GM18909 (cell line): ENCODE measurements at regions not wholly inside any gene's neighbourhood (a gene's known extent, or its start where the extent isn't known, plus 50 kb on each side); places are given as distances from the start of the nearest gene placed in this dataset.
A peak's percentile ranks its signal among the peaks of the same experiment; 100 is the strongest.
"Not testable (repeated sequence)": the region's sequence is repeated elsewhere in the genome, so short reads cannot be mapped to it uniquely, and the experiment has no call there.

Experiments
- ATAC-seq: cut with Tn5 transposase; IDR thresholded peaks from one replicate; pipeline ENCODE4 v1.9.1; 2021; ENCODE audit warnings: mild to moderate bottlenecking; ENCODE audit not compliant: unreplicated experiment, poor library complexity

DNA sequence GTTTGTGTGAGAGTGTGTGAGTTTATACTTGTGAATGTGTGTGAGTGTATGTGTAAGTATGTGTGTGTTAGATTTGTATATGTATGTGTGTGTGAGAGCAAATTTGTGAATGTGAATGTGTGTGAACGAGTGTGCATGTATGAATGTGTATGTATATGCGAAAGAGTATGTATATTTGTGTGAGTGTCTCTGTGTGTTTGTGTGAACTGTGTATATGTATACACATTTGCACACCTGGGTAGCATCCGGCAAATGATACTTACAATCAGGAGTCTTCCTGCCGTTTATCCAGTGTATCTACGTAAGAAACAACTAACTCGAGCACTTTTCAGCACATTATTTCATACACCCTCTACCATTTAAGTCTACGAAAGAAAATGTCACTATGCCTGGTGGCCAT lies 487.4 kb downstream of the TNS3 start:
- ATAC-seq, result no peak

DNA sequence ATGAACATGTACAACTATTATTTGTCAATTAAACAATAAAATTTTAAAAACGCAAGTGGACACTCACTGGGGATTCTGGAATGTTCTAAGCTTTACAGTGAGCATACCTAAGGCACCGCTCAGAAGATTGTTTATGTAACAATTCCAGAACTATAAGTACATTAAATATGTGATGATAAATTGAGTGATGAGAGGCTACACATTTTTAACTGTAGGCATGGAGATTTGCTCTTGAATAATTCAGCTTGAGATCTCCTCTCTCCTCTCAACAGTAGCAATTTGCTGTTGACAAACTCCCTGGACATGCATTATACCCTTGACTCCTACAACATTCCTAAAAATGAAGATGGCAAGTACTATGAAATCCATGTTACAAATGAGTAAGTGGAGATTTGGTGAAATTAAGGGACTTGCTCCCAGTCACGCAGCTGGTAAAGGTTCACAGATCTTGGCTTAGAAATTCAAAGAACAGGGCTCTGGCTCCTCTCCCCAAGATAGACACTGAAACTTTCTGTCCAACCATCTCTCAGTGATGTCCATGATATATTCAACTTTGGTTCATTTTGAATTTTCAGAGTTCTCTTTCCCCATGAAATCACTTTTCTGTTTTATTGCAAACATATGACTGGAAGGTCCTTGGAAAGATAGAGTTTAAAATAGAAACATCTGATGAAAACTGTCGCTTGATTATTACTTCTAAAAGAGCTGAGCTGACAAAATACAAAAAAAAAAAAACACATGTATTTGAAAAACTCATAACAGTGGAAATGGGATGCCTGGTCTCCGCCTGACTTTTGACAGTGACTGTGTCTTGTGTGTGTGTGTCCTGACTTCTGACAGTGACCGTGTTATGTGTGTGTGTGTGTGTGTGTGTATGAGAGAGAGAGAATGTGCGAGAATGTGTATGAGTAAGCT lies 488.3 kb downstream of the TNS3 start:
- no peak for ATAC-seq

DNA sequence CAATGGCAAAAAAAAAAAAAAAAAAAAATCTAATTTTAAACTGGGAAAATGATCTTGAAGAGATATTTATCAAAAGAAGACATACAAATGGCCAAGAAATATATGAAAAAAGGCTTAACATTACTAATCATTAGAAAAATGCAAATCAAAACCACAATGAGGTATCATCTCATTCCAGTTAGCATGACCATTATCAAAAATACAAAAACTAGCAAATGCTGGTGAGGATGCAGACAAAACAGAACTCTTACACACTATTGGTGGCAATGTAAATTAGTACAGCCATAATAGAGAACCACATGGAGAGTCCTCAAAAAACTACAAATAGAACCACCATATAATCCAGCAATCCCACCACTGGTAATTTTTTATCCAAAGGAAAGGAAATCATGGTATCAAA lies 489.6 kb downstream of the TNS3 start:
- ATAC-seq, result no peak

DNA sequence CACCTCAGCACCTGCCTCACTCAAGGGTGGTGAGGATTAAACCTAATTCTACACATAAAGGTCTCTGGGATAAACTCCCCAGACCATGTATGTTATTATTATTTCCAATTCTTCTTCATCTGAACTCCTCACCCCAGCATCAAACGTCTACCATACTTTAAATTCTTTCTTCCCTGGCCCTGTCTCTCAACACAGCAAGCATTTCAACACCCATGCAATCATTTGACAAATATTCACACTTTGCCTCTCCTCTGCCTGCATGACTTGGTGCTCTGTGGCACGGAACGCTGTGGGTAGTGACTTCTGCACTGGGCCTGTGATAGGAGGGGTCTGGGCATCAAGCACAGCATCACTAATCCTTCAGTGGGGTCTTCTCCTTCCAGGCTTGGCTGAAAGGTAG lies 490.8 kb downstream of the TNS3 start:
- no peak for ATAC-seq

DNA sequence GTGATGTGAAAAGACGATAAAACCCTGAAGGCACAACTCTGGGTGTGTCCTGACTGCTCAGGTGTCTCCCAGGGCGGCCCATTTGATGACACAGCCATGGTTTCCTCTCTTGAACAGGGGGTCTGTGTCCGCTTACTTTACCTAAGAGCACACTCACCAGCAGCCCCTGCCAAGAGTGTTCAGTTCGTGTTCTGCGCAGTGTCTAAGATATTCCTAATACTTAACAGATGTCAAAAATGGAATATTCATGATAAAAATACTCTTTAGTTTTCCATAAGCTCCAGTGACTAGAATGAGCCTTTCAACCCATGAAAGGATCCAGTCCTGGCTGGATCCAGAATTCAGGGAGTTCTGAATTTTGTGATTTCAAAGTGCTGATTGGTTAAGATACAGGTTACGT lies 492.4 kb downstream of the TNS3 start:
- no peak for ATAC-seq

DNA sequence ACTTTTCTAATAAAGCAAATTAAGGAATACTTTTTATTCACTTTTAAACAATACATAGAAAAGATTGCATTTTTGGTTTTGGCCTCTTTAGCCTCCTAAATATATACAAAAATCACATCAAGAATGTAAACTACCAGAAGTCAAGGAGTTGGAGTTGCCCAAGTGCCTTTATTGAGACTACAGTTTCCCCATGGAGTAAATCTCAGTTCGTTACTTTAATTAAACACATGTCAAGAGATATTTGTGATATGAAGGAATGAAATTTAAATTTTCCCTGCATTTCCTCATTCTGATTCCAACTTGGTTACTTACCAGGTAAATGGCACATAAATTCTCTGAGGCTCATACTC lies 492.9 kb downstream of the TNS3 start:
- no peak for ATAC-seq

DNA sequence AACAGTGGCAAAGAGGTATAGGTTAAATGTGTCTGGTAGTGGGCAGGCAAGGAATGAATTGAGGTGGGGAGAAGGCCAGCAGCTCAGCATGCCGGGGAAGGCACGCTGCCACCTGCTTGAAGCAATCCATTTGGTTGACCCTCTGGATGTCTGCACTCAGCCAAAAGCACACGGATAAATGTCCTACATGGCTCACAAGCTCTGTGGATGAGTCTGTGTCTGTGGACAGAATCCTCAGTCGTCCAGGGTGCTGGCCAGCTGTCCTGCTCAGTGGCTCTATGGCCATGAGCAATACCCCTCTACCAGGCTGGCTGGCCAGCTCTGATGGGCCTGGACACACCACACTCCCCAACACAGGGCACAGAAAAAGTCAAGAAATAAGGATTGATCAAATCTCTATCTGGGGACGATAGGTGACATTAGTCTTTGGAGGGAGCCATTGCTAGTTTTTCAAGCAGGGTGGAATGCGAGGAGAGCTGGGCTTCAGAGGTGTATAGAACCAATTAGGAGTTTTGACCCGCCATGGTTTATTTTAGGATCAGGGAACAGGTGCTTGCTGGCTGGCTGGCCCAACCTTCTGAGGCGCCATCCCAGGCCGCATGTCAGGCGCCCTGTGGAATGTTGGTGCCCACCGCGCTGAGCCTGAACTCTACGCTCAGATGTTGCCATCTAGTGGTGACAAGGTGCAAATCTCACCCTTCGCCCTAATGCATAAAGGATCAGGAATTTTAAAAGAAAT lies 493.4 kb downstream of the TNS3 start:
- peak; percentile 81 for ATAC-seq

DNA sequence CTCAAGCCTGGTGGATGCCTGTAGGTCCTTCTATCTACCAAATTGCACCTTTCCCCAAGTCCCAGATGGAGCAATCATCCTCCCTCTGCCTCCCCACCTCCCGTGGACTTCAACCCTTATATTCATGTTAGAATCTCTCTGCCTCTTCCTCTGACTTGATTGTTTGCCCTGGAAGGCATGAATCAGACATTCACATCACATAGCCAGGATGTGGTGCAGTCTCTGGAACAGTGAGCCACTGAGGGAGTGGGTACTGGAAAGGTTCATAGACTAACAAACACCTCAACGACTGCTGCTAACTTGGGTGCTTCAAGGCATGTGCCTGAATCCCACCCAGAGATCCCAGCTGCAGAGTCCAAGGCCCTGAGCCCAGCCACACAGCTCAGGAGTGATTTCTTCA lies 494.0 kb downstream of the TNS3 start:
- ATAC-seq, result no peak

DNA sequence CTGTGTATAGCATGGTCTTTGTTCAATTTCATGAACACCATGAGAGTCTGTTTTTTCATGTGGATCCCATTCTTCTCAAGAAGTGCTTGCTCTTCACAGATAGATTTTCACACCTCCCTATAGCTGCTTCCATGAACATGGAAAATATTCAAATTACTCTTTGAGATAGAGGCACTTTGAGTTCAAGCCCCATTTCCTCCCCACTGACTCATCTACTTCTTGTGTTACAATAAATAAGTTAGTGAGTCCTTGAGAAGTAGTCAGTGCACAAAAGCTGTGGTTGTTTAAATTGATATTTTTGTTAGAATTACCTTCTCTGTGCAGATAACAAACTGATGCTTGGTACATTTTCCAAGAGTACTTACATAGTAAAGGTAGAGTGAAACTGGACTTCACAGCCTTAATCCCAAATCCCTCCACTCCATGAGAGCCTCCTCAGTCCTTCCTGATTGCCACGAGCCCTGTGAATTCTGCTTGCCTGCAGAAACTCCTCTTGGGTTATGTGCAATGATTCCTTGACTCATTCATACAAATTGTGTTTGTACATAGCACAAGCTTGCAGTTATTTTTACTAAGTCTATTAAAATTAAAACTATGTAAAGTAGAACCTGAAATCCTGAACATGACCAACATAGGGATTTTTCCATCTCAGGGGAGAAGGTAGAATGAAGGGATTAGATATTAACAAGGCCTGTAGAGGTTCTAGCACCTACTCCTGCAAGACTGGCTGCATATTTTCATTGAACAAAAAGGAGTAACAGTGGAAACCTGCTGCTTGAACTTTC lies 496.2 kb downstream of the TNS3 start:
- no peak for ATAC-seq

DNA sequence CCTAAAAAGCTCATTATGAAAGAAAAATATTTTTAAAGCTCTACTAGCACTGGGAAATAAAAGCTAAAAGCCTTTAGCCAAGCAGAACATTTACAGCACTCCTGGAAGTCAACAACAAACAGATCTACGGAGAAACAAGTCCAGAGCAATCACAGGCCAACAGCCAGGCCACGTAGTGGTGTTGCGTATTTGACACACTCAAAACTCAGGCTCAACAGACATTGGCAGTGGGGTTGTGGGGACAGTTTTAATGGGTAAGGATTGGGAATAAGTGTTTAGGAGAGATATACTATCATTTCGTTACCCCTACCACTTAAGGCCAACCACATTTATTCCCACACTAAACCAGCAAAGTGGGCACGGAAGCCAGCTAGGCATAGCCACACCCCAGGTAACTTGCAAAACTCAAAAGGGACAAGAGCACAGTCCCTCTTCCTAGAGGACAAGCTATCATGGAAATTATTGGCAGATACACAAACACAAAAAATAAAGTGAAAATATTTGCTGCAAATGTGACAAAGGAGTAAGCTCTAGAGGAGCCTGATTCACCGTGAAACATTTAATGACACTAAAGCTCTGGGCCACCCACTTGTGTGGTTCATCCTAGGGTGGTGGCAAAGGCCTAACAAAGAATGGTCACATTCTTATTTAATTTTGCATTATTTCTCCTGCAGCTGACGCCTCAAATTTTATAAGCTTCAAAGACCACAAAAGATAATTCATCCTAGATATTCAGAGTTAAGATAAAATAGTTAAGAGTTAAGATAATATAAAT lies 498.2 kb downstream of the TNS3 start:
- no peak for ATAC-seq

DNA sequence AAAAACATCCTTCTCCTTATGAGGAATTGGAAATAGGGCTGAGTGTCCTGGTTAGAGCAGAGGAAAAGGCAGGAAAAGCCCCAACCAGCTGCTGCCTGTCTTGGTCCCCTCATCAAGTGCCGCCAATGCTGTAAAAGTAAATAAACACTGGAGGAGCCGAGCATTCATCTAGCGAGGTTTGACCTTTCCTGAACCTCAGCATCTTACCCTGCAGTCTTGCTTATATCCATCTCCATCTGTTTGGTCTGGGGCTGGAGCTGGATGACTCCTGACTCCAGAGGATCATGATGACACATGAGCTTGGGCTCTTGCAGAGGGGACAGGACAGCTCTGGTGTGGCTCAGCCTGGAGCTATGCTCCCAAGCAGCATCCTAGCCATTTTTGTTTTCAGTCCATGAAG lies 501.1 kb downstream of the TNS3 start:
- no peak for ATAC-seq

DNA sequence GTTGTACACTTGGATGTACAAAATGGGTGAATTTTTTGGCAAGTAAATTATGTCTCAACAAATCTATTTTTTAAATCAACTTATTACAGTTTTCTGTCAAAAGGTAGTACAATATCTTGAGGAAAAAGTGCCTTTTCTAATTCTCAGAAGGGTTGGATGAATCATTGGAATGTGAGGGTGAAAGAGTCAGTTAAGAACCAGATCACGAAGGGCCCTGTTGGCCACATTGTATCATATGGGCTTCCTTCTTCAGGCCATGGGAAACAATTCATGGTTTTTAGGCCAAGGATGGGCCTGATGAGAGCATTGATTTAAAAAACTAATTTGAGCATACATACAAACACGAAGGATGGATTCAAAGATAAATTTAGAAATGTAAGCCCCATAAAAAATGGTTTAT lies 503.7 kb downstream of the TNS3 start:
- no peak for ATAC-seq

DNA sequence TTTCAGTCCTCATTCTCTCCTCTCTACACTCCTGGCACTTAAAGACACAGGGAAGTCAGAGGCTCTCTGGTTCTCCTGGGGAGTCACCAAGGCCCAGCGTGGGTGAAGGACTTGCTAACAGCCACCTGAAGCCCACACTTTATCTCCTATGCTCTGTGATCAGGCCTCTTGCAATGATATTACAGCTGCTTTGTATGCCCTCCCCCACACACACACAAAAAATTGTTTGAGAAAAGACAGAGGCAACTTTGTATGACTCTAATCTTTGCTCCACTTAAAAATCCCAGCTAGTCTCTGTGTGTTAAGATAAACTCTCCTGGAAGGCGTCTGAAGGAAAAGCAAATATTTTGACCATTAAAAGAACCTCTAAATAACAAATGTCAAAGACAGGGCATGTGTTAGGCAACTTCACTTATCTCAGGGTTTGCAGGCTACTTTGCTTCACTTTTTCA lies 507.2 kb downstream of the TNS3 start:
- ATAC-seq, result no peak

DNA sequence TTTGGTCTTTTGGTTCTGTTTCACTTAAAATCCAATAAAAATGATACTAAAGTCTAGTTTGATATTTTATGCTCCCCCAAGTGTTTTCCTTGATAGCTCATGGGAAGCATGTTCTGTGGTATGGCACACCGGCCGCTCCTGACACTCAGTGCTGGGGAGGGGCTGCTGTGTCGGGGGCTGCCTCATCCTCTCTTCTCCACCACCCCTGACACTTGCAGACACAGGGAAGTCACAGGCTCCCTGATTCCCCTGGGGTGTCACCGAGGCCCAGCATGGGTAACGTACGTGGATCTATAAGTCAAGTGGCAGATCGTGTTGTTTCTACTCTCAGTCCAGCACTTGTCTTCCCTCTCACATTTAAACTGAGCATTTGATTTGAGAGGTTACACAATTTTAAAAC lies 508.6 kb downstream of the TNS3 start:
- ATAC-seq, result no peak

DNA sequence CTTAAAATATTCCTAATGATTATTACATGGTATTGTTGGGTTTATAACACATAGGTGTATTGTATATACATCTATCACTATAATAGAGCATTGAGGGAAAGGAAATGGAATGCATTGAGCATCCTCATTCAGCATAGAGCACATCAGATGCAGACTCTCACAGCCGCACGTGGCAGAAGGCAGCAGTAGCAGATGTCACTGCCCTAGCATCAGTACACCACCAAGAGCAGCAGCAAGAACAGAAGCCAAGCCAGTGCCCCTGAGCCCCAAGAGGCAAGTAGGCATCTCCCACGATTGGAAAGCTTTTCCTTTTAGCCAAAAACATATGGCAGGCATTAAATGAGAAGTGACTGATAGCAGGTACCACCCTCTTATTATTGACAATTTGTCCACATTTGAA lies 510.0 kb downstream of the TNS3 start:
- ATAC-seq, result no peak

DNA sequence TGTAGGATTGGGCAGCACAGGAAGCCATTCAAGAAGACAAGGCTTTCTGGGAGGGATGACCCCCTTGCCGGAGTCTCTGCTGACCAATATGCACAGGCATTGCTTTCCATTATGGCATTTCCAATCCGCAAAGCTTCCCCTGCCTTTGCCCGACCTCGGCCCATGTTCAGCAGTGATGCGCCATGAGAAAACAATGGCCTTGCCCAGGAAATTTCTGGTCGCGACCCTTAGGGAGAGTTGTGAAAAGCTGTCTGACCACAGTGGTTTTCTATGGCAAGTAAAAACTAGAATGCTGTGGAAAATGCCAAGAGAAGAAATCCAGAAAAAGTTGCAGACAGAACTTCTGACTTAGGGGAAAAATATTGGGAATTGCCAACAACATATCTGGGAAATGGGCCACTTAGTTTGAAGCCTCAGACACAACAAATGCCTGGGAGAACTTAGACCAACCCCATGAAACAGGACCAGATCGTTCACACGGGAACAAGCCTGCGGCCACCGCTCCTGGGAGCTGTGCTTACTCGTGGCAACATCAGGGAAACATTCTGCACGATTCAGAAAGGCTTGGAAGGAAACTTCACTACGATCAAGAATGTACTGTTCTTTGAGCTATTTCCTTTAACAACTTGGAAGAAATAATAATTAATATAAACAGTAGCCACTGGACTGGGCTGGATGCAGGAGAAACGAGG lies 512.4 kb downstream of the TNS3 start:
- ATAC-seq, result no peak

DNA sequence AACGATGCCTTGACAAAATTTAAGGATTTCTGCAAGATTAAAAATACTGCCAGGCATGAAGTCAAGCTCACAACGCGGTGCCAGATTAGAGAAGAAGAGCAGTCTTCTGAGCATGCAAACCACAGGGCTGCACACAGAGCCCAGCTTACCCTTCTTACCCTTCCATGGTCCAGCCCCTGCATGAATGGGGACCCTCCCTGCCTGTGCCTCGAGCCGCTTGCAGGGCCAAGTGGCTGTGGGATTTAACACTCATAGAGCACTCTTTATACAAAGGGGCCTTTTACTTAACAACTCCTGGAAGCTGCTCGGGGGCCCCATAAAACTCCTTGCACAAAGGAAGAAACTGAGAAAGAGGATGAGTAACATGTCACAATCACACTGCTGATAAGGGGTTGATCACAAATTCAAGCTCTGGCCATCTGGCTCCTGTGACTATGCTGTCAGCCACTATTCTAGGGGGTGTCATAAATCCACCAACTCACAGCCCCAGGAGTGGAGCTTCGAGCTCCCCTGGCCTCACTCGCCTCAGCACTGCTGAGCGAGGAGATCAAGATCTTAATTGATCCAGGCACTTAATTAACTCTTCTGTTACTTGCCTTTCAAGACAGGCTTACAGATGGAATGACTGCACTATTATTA lies 514.8 kb downstream of the TNS3 start:
- ATAC-seq, result no peak

DNA sequence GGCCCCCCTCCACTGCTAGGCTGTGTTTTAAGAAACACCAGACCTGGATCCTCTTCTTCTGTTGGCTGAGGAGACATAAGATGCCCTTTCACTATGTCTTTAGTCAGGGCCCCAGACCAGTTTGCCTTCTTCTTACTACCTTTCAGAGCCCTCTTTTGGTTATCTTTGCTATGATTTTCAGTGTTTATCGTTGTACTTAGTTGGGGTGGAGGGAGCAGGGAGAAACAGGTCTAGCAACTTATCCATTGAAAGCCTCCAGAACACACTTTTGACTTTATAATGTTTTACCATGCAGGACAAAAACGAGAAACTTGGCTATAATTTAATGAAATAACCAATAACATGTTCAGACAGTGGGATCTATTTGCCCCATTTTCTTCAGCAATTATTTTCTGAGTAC lies 525.2 kb downstream of the TNS3 start:
- ATAC-seq, result no peak

DNA sequence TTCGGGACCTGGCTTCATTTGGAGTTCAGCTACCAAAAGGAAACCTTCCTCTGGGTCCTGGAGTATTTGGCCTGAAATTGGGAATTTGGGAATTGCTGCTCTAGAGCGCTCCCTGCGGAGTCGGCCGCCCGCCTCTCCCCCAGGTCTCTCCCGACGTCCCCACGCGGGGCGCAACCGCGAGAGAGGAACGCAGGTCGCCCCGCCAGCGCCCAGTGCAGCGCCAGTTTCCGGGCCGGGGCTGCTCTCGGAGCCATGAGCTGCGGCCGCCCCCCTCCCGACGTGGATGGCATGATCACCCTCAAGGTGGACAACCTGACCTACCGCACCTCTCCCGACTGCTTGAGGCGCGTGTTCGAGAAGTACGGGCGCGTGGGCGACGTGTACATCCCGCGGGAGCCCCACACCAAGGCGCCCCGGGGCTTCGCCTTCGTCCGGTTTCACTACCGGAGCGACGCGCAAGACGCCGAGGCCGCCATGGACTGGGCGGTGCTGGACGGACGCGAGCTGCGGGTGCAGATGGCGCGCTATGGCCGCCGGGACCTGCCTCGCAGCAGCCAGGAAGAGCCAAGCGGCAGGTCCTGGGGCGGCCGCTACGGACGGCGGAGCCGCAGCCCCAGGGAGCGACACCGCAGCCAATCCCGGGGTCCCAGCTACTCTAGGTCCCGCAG lies 529.2 kb downstream of the TNS3 start:
- ATAC-seq, result not testable (repeated sequence)
